Loucy (cell line): ENCODE measurements at regions not wholly inside any gene's neighbourhood (a gene's known extent, or its start where the extent isn't known, plus 50 kb on each side); places are given as distances from the start of the nearest gene placed in this dataset.

Source experiments
- EZH2phosphoT487 ChIP-seq: fragments of 200-600 bp; IDR thresholded peaks from 2 replicates; pipeline ENCODE4 v1.6.1; 2018; ENCODE audit warnings: antibody characterized with exemption, mild to moderate bottlenecking, moderate library complexity, borderline replicate concordance
- TF ChIP-seq, protein P1 (sequence below): fragments of 200-600 bp; sonication (generic); conservative IDR thresholded peaks from 2 replicates; pipeline ENCODE4 v1.5.1; 2014; ENCODE audit warnings: mild to moderate bottlenecking, antibody characterized with exemption, low read length

DNA sequence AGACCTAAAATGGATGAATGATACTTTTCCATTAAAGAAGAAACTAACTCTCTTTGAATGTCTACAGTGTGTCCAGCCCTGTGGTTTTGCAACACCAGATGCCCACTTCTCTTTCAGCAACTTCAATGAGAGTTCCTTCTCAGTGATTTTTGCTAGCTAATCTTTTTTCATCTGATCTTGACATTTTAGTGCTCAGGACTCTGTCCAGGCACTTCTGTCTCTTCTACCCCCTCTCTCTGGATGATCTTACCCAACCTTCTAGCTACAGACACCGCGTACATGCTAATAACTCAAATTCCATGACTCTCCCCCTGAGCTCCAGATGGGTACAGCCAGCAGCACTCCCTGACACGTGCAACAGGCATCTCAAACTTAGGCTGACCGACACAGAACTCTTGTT is 161.1 kb upstream of the FOXN3 start:
- TF ChIP-seq, protein P1, sequence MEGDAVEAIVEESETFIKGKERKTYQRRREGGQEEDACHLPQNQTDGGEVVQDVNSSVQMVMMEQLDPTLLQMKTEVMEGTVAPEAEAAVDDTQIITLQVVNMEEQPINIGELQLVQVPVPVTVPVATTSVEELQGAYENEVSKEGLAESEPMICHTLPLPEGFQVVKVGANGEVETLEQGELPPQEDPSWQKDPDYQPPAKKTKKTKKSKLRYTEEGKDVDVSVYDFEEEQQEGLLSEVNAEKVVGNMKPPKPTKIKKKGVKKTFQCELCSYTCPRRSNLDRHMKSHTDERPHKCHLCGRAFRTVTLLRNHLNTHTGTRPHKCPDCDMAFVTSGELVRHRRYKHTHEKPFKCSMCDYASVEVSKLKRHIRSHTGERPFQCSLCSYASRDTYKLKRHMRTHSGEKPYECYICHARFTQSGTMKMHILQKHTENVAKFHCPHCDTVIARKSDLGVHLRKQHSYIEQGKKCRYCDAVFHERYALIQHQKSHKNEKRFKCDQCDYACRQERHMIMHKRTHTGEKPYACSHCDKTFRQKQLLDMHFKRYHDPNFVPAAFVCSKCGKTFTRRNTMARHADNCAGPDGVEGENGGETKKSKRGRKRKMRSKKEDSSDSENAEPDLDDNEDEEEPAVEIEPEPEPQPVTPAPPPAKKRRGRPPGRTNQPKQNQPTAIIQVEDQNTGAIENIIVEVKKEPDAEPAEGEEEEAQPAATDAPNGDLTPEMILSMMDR, result no peak
- TF ChIP-seq EZH2phosphoT487, result no peak
